GM06990 (cell line): ENCODE measurements at regions not wholly inside any gene's neighbourhood (a gene's known extent, or its start where the extent isn't known, plus 50 kb on each side); places are given as distances from the start of the nearest gene placed in this dataset.

Source experiments
- DNase-seq: peaks from one replicate; pipeline ENCODE4 v3.0.0-alpha.2; 2011; ENCODE audit not compliant: insufficient read length; ENCODE audit errors: extremely low read depth
- H3K27me3 ChIP-seq: replicated peaks from 2 replicates; pipeline ENCODE4 v1.6.0; 2011; ENCODE audit warnings: low read length; ENCODE audit not compliant: control insufficient read depth, insufficient read depth
- H3K36me3 ChIP-seq: 2 replicates; pipeline ENCODE4 v1.5.1; 2011; ENCODE audit warnings: low read length; ENCODE audit not compliant: control insufficient read depth, insufficient read depth
- H3K4me3 ChIP-seq: replicated peaks from 2 replicates; pipeline ENCODE4 v1.5.1; 2011; ENCODE audit warnings: low read depth, mild to moderate bottlenecking, control low read depth, low read length
- CTCF ChIP-seq: IDR thresholded peaks from 2 replicates; pipeline ENCODE4 v1.5.1; 2011; ENCODE audit warnings: low read length, control low read depth, mild to moderate bottlenecking, inconsistent platforms; ENCODE audit not compliant: insufficient read depth, poor library complexity, severe bottlenecking

DNA sequence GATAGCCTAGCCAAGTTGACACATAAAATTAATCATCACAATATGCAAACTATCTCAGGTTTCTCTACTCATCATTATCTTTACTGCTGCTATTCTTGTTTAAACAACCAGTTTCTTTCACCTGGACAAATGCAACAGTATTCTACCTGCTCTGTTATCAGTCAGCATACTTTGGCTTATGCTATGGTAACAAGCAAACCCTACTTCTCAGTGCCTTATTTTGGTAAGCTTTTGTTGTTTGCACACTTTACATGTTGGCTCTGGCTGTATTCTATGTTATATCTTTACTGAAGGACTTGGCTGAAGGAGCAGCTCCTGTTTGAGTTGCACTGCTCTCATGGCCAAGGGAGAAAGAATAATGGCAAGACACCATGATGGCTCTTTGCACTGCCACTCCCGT, 463.1 kb downstream of the EPM2A start:
- no peaks in the 10 kb centered on the region for H3K27me3 ChIP-seq
- H3K36me3 ChIP-seq: no peaks in the 10 kb centered on the region
- DNase-seq: no peak
- TF ChIP-seq CTCF: no peak
- H3K4me3 ChIP-seq: no peak overlapping the region

GRCh38 chr6:145273136-145273535, 462.2 kb downstream of the EPM2A start:
- TF ChIP-seq CTCF: no peak
- no peak overlapping the region for H3K4me3 ChIP-seq
- no peaks in the 10 kb centered on the region for H3K36me3 ChIP-seq
- no peaks in the 10 kb centered on the region for H3K27me3 ChIP-seq
- DNase-seq: no peak

DNA sequence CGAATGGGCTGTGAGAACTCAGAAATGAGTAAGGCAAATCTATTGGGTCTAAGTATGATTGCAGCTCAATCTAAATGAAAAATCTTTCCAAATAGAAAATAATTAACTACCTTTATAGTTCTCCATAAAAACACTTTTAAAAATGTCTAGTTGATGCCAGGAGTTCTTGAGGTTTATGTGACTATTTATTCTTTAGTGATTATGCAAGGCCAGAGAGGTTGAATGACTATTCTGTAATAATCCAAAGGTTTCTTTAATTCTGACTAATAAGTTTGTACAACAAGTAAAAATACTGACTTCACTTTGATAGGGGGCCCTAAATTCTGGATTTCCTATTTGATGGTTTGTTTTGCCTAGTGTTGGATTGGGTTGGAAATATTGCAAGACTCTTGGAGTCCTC, 461.2 kb downstream of the EPM2A start:
- TF ChIP-seq CTCF: no peak
- Histone ChIP-seq H3K4me3 (no peak overlapping the region), H3K36me3 (no peaks in the 10 kb centered on the region), H3K27me3 (no peaks in the 10 kb centered on the region)
- DNase-seq: no peak

DNA sequence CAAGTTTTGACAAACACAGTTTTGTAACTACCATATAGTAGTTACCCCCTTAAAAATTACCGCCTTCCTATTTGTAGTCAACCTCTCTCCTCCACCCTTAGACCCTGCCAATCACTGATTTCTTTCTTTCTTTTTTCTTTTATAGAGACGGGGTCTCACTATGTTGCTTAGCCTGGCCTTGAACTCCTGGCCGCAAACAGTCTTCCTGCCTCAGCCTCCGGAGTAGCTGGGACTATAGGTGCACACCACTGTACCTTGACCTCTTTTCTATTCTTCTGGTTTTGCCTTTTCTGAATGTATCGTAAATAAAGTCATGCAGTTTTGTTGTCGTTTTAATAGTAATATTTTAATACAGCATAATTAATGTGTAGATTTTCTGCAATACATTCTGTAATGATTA, 460.3 kb downstream of the EPM2A start:
- Histone ChIP-seq H3K27me3 (no peaks in the 10 kb centered on the region), H3K4me3 (no peak overlapping the region), H3K36me3 (no peaks in the 10 kb centered on the region)
- no peak for TF ChIP-seq CTCF
- DNase-seq: no peak

DNA sequence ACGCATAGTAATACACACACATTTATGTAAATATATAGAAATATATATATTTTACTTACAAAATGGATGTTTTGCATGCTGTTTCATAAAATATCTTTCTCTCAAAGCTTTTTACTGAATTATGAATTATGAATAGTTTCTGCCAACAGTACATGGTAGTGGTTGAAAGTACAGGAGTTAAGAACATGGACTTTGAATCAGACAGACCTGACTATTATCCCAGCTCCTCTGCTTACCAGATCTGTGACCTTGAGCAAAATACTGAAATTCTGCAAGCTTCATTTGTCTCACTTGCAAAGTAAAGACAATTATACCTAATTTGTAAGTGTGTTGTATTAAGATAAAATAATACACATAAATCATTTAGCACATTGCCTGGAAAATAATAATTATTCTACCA, 459.5 kb downstream of the EPM2A start:
- Histone ChIP-seq H3K4me3 (no peak overlapping the region), H3K36me3 (no peaks in the 10 kb centered on the region), H3K27me3 (no peaks in the 10 kb centered on the region)
- no peak for DNase-seq
- TF ChIP-seq CTCF: no peak

- H3K27me3 ChIP-seq: no peaks in the 10 kb centered on the region
- no peak for TF ChIP-seq CTCF
- H3K36me3 ChIP-seq: no peaks in the 10 kb centered on the region
- DNase-seq: no peak
- no peak overlapping the region for H3K4me3 ChIP-seq
Observed at GRCh38 chr6:145276756-145277155, 458.6 kb downstream of the EPM2A start.
